ENCODE measurements at regions not wholly inside any gene's neighbourhood (a gene's known extent, or its start where the extent isn't known, plus 50 kb on each side); places are given as distances from the start of the nearest gene placed in this dataset.

- no peak overlapping the region for H3K4me3 ChIP-seq (ENCODE audit: low read length)
- DNase-seq (ENCODE audit: low read depth), result no peak
- TF ChIP-seq CTCF (IDR thresholded peaks at IDR 0.05; ENCODE audit: insufficient read depth, low read depth, low read length, missing control alignments), result no peak
Measured at GRCh38 chr16:51407921-51408320, 256.9 kb upstream of the SALL1 start.

- TF ChIP-seq CTCF (IDR thresholded peaks at IDR 0.05; ENCODE audit: insufficient read depth, low read depth, low read length, missing control alignments), result no peak
- peak; percentile 76 for DNase-seq (ENCODE audit: low read depth)
- no peak overlapping the region for H3K4me3 ChIP-seq (ENCODE audit: low read length)
Measured at GRCh38 chr16:51407199-51407598, 256.1 kb upstream of the SALL1 start.

- DNase-seq (ENCODE audit: low read depth), result no peak
- no peak overlapping the region for H3K4me3 ChIP-seq (ENCODE audit: low read length)
- no peak for TF ChIP-seq CTCF (IDR thresholded peaks at IDR 0.05; ENCODE audit: insufficient read depth, low read depth, low read length, missing control alignments)
Measured at GRCh38 chr16:51405361-51405760, 254.3 kb upstream of the SALL1 start.

- peak; percentile 23 for DNase-seq (ENCODE audit: low read depth)
- H3K4me3 ChIP-seq (ENCODE audit: low read length), result no peak overlapping the region
- no peak for TF ChIP-seq CTCF (IDR thresholded peaks at IDR 0.05; ENCODE audit: insufficient read depth, low read depth, low read length, missing control alignments)
Measured at GRCh38 chr16:51404386-51404785, 253.3 kb upstream of the SALL1 start.

GRCh38 chr16:51402785-51403184 lies 251.7 kb upstream of the SALL1 start:
- no peak for TF ChIP-seq CTCF (IDR thresholded peaks at IDR 0.05; ENCODE audit: insufficient read depth, low read depth, low read length, missing control alignments)
- H3K4me3 ChIP-seq (ENCODE audit: low read length), result no peak overlapping the region
- DNase-seq (ENCODE audit: low read depth), result no peak

GRCh38 chr16:51402298-51402697 lies 251.2 kb upstream of the SALL1 start:
- TF ChIP-seq CTCF (IDR thresholded peaks at IDR 0.05; ENCODE audit: insufficient read depth, low read depth, low read length, missing control alignments), result no peak
- no peak for DNase-seq (ENCODE audit: low read depth)
- no peak overlapping the region for H3K4me3 ChIP-seq (ENCODE audit: low read length)

- no peak for DNase-seq (ENCODE audit: low read depth)
- TF ChIP-seq CTCF (IDR thresholded peaks at IDR 0.05; ENCODE audit: insufficient read depth, low read depth, low read length, missing control alignments), result no peak
Measured at GRCh38 chr16:51401673-51402072, 250.6 kb upstream of the SALL1 start.

More at GRCh38 chr16:51401673-51402072, 250.6 kb upstream of the SALL1 start:
- no peak overlapping the region for H3K4me3 ChIP-seq (ENCODE audit: low read length)

All from epithelial cell of esophagus (primary cell).